ENCODE measurements at regions not wholly inside any gene's neighbourhood (a gene's known extent, or its start where the extent isn't known, plus 50 kb on each side); places are given as distances from the start of the nearest gene placed in this dataset. TPM values are rescaled to one million over a fixed set of nuclear protein-coding genes. Genes with fewer than 3 reads are reported as not detected.

DNA sequence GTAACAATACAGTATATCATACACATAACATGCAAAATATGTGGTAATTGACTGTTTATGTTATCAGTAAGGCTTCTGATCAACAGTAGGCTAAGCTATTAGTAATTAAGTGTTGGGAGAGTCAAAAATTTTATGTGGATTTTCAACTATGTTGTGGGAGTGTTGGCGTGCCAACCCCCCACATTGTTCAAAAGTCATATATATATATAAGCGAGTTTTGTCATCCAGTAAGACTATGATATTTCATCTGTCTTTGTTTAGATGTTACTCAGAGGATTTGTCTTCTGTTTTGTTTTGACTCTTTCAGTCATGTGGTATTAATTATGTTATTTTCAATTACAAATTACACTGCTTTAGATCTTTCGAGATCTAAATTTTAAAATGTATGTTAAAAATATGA, 51.0 kb upstream of the RAP2B start:
- H2AFZ ChIP-seq (ENCODE audit: insufficient read depth, low read depth, low read length, poor library complexity, severe bottlenecking): no peak overlapping the region

More for the DNA sequence above, 51.0 kb upstream of the RAP2B start:
- intact Hi-C loops (cut with micrococcal nuclease): no loop called here
- no peak for ATAC-seq (ENCODE audit: low read depth)
- WGBS (ENCODE audit: insufficient coverage): no CpG with 5 or more reads among the region's 3 CpGs
- Histone ChIP-seq H3K27ac (ENCODE audit: low read length in 2 of 2) (no peak overlapping the region), H3K36me3 (replicated peaks in 1 of 2; ENCODE audit: control extremely low read depth in 1 of 2, control insufficient read depth in 1 of 2, extremely low read depth in 1 of 2, insufficient read depth in 2 of 2, low read length in 1 of 2) (no peaks in the 10 kb centered on the region), H3K79me2 (ENCODE audit: control insufficient read depth, insufficient read depth, low read length) (no peaks in the 10 kb centered on the region), H4K20me1 (ENCODE audit: control insufficient read depth, insufficient read depth, low read length, poor library complexity, severe bottlenecking) (no peaks in the 10 kb centered on the region), H3K9me3 (ENCODE audit: control extremely low read depth in 1 of 3, control insufficient read depth in 2 of 3, insufficient read depth in 1 of 3, low read length in 2 of 3) (no peaks in the 10 kb centered on the region), H3K4me2 (replicated peaks; ENCODE audit: low read depth, low read length, poor library complexity, severe bottlenecking) (no peak overlapping the region), H3K4me3 (ENCODE audit: control extremely low read depth in 1 of 5, extremely low read depth in 1 of 5, insufficient read depth in 1 of 5, low read depth in 2 of 5, low read length in 4 of 5) (no peak overlapping the region), H3K9ac (ENCODE audit: low read length) (no peak overlapping the region), H3K27me3 (replicated peaks in 1 of 4; ENCODE audit: control extremely low read depth in 1 of 4, control insufficient read depth in 3 of 4, insufficient read depth in 4 of 4, low read length in 3 of 4) (no peaks in the 10 kb centered on the region), H3K4me1 (ENCODE audit: control insufficient read depth in 2 of 2, insufficient read depth in 2 of 2, low read length in 2 of 2) (no peaks in the 10 kb centered on the region)
- Mint-ChIP-seq H3K9me3 (ENCODE audit: insufficient read depth) (no peaks in the 10 kb centered on the region), H3K4me1 (no peaks in the 10 kb centered on the region), H3K4me3 (no peak overlapping the region), H3K27ac (no peak overlapping the region), H3K27me3 (peaks cover 5% of the 10 kb centered on the region)
- DNase-seq: no peak
- ChIA-PET POLR2A (no interaction called here), CTCF (no interaction called here)
- TF ChIP-seq CTCF (IDR thresholded peaks at IDR 0.05) (no peak), EZH2 (IDR thresholded peaks at IDR 0.05; ENCODE audit: borderline replicate concordance, insufficient read depth, low read depth, low read length, poor library complexity, severe bottlenecking) (no peak)

Small RNAs in the stretch of these regions (small RNA-seq; reads per million reads assigned to genes)
- gene HMGN2P13 (ENCODE audit: insufficient read length, low read depth, low replicate concordance): not detected
